Spleen (tissue), 7 donors: ENCODE measurements at regions not wholly inside any gene's neighbourhood (a gene's known extent, or its start where the extent isn't known, plus 50 kb on each side); places are given as distances from the start of the nearest gene placed in this dataset.

Experiments
- CTCF ChIP-seq, 11 experiments: fragments of 200-600 bp in 7 of 11; fragments of 450-650 bp in 4 of 11; sonication (generic) in 4 of 11; IDR thresholded peaks in 8 of 11; conservative IDR thresholded peaks in 3 of 11; 1 replicate in 7 of 11; 2 replicates in 4 of 11; pipeline versions ENCODE4 v1.4.0 to v1.8.0; 2016 to 2021; ENCODE audit warnings: antibody characterized with exemption in 11 of 11, inconsistent platforms in 4 of 11, mild to moderate bottlenecking in 1 of 11
- POLR2AphosphoS5 ChIP-seq, 3 donors: sonication (generic); formaldehyde crosslinking; IDR thresholded peaks; one replicate each; pipeline ENCODE4 v1.5.1; 2017; ENCODE audit warnings: antibody characterized with exemption in 3 of 3
- donor health status: DM: no; HTN: no; CAD: no; lungs with moderate emphysema.
- donor health status: DM: no; HTN: no; CAD: no.
- donor health status: DM: no; HTN: no; CAD: no.

- TF ChIP-seq CTCF (IDR thresholded peaks at IDR 0.05 in 8 of 11, conservative IDR thresholded peaks at IDR 0.05 in 3 of 11) (no peak), POLR2AphosphoS5 (IDR thresholded peaks at IDR 0.05) (no peak)
Measured at GRCh38 chr13:104691767-104692467, 1625.7 kb upstream of the SLC10A2 start.
